Thyroid gland (tissue), 4 donors: ENCODE measurements at regions not wholly inside any gene's neighbourhood (a gene's known extent, or its start where the extent isn't known, plus 50 kb on each side); places are given as distances from the start of the nearest gene placed in this dataset.

Source experiments
- POLR2A ChIP-seq, 2 donors: fragments of 450-650 bp; IDR thresholded peaks; one replicate each; pipeline ENCODE4 v1.6.1; 2017; ENCODE audit warnings: antibody characterized with exemption in 2 of 2, mild to moderate bottlenecking in 2 of 2, moderate library complexity in 1 of 2
- TF ChIP-seq, protein P1 (sequence below), 6 experiments: fragments of 200-600 bp in 3 of 6; fragments of 450-650 bp in 3 of 6; sonication (generic) in 3 of 6; IDR thresholded peaks; one replicate each; pipeline ENCODE4 v1.5.1; 2016 to 2019; ENCODE audit warnings: antibody characterized with exemption in 6 of 6, mild to moderate bottlenecking in 2 of 6, inconsistent platforms in 1 of 6, moderate library complexity in 1 of 6

GRCh38 chr16:73510852-73511251 lies 462.9 kb upstream of the ZFHX3 start:
- TF ChIP-seq, protein P1, sequence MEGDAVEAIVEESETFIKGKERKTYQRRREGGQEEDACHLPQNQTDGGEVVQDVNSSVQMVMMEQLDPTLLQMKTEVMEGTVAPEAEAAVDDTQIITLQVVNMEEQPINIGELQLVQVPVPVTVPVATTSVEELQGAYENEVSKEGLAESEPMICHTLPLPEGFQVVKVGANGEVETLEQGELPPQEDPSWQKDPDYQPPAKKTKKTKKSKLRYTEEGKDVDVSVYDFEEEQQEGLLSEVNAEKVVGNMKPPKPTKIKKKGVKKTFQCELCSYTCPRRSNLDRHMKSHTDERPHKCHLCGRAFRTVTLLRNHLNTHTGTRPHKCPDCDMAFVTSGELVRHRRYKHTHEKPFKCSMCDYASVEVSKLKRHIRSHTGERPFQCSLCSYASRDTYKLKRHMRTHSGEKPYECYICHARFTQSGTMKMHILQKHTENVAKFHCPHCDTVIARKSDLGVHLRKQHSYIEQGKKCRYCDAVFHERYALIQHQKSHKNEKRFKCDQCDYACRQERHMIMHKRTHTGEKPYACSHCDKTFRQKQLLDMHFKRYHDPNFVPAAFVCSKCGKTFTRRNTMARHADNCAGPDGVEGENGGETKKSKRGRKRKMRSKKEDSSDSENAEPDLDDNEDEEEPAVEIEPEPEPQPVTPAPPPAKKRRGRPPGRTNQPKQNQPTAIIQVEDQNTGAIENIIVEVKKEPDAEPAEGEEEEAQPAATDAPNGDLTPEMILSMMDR (IDR thresholded peaks at IDR 0.05), result no peak
- no peak for TF ChIP-seq POLR2A (IDR thresholded peaks at IDR 0.05)
